ENCODE measurements at regions not wholly inside any gene's neighbourhood (a gene's known extent, or its start where the extent isn't known, plus 50 kb on each side); places are given as distances from the start of the nearest gene placed in this dataset.
A peak's percentile ranks its signal among the peaks of the same experiment; 100 is the strongest.
"Not testable (repeated sequence)": the region's sequence is repeated elsewhere in the genome, so short reads cannot be mapped to it uniquely, and the experiment has no call there.

DNA sequence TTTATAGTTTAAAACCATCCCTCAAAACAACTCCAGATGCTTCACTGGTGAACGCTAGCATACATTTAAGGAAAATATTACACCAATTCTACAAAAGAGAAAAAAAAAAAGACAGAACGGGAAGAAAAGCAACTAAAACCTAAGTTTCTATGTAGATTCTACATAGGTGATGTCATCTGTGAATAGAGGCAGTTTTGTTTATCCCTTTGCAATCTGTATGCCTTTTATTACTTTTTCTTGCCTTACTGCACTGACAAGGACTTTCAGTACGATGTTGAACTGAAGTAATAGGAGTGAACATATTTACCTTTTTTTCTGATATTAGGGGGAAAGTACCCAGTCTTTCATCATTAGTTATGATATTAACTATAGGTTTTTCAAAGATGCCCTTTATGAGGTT is 101.7 kb upstream of the HAO2 start:
- no peaks in the 10 kb centered on the region for H3K27me3 Mint-ChIP-seq (ENCODE audit: low read depth)
- H3K4me1 Mint-ChIP-seq: no peaks in the 10 kb centered on the region
- TF ChIP-seq, protein P1, sequence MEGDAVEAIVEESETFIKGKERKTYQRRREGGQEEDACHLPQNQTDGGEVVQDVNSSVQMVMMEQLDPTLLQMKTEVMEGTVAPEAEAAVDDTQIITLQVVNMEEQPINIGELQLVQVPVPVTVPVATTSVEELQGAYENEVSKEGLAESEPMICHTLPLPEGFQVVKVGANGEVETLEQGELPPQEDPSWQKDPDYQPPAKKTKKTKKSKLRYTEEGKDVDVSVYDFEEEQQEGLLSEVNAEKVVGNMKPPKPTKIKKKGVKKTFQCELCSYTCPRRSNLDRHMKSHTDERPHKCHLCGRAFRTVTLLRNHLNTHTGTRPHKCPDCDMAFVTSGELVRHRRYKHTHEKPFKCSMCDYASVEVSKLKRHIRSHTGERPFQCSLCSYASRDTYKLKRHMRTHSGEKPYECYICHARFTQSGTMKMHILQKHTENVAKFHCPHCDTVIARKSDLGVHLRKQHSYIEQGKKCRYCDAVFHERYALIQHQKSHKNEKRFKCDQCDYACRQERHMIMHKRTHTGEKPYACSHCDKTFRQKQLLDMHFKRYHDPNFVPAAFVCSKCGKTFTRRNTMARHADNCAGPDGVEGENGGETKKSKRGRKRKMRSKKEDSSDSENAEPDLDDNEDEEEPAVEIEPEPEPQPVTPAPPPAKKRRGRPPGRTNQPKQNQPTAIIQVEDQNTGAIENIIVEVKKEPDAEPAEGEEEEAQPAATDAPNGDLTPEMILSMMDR (conservative IDR thresholded peaks at IDR 0.05): no peak
- peaks cover 7% of the 10 kb centered on the region for H3K9me3 Mint-ChIP-seq
- DNase-seq (ENCODE audit: low read depth, low spot score): no peak
- no peak overlapping the region for H3K4me3 Mint-ChIP-seq
- peaks cover 4% of the 10 kb centered on the region for H3K36me3 Mint-ChIP-seq (ENCODE audit: low read depth)
- H3K27ac Mint-ChIP-seq (ENCODE audit: unreplicated experiment): no peak overlapping the region

DNA sequence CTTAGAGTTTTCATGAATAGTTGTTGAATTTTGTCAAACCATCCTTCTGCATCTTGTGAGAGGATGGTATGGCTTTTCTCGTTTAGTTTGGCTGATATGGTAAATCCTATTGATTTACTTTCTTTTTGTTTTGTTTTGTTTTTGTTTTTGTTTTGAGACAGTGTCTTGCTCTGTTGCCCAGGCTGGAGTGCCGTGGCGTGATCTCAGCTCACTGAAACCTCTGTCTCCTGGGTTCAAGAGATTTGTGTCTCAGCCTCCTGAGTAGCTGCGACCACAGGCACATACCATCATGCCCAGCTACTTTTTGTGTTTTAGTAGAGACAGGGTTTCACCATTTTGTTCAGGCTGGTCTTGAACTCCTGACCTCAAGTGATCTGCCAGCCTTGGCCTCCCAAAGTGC is 101.3 kb upstream of the HAO2 start:
- not testable (repeated sequence) for H3K36me3 Mint-ChIP-seq (ENCODE audit: low read depth); DNase-seq (ENCODE audit: low read depth, low spot score); H3K4me3 Mint-ChIP-seq; H3K9me3 Mint-ChIP-seq; H3K27me3 Mint-ChIP-seq (ENCODE audit: low read depth); H3K27ac Mint-ChIP-seq (ENCODE audit: unreplicated experiment); H3K4me1 Mint-ChIP-seq

- Mint-ChIP-seq H3K4me1 (no peaks in the 10 kb centered on the region), H3K27ac (ENCODE audit: unreplicated experiment) (no peak overlapping the region), H3K4me3 (no peak overlapping the region), H3K36me3 (ENCODE audit: low read depth) (peaks cover 4% of the 10 kb centered on the region), H3K27me3 (ENCODE audit: low read depth) (peaks cover 3% of the 10 kb centered on the region), H3K9me3 (peaks cover 7% of the 10 kb centered on the region)
- DNase-seq (ENCODE audit: low read depth, low spot score): no peak
- TF ChIP-seq, protein P1 (conservative IDR thresholded peaks at IDR 0.05): no peak
Measured at GRCh38 chr1:119268879-119269278, 99.7 kb upstream of the HAO2 start.

- Mint-ChIP-seq H3K4me3 (no peak overlapping the region), H3K9me3 (no peaks in the 10 kb centered on the region), H3K27me3 (ENCODE audit: low read depth) (peaks cover 4% of the 10 kb centered on the region), H3K27ac (ENCODE audit: unreplicated experiment) (no peak overlapping the region), H3K4me1 (peaks cover 8% of the 10 kb centered on the region), H3K36me3 (ENCODE audit: low read depth) (no peaks in the 10 kb centered on the region)
- peak; percentile 45 for DNase-seq (ENCODE audit: low read depth, low spot score)
- TF ChIP-seq, protein P1 (conservative IDR thresholded peaks at IDR 0.05): peak; percentile 86
Measured at GRCh38 chr1:119275145-119276134, 93.1 kb upstream of the HAO2 start.

- Mint-ChIP-seq H3K9me3 (no peaks in the 10 kb centered on the region), H3K36me3 (ENCODE audit: low read depth) (no peaks in the 10 kb centered on the region), H3K27ac (ENCODE audit: unreplicated experiment) (no peak overlapping the region), H3K4me1 (peaks cover 8% of the 10 kb centered on the region), H3K4me3 (no peak overlapping the region), H3K27me3 (ENCODE audit: low read depth) (peaks cover 4% of the 10 kb centered on the region)
- TF ChIP-seq, protein P1 (conservative IDR thresholded peaks at IDR 0.05): no peak
- no peak for DNase-seq (ENCODE audit: low read depth, low spot score)
Measured at GRCh38 chr1:119276558-119276957, 92.0 kb upstream of the HAO2 start.
